ENCODE measurements at regions not wholly inside any gene's neighbourhood (a gene's known extent, or its start where the extent isn't known, plus 50 kb on each side); places are given as distances from the start of the nearest gene placed in this dataset.

GRCh38 chr4:187289371-187289770, 565.7 kb upstream of the FAT1 start:
- Histone ChIP-seq H3K36me3 (ENCODE audit: insufficient read depth in 1 of 2, low read depth in 1 of 2) (no peaks in the 10 kb centered on the region), H3K27me3 (ENCODE audit: insufficient read depth in 3 of 3, low read length in 2 of 3) (no peaks in the 10 kb centered on the region), H3K4me1 (no peaks in the 10 kb centered on the region), H3K27ac (no peak overlapping the region), H3K4me3 (no peak overlapping the region), H3K9me3 (no peaks in the 10 kb centered on the region)
- 39 to 47% (median 44%) methylated on average over 2 of the region's 2 CpGs for WGBS, 3 donors
- intact Hi-C loops (cut with DNase I) = no loop called here
- ATAC-seq (no peak), DNase-seq (no peak)
- no peak for TF ChIP-seq CTCF (IDR thresholded peaks at IDR 0.05)

GRCh38 chr4:187294861-187295260, 571.2 kb upstream of the FAT1 start:
- no peak overlapping the region for H3K4me3 ChIP-seq
- H3K4me1 ChIP-seq = no peaks in the 10 kb centered on the region
- H3K27me3 ChIP-seq (ENCODE audit: insufficient read depth in 3 of 3, low read length in 2 of 3) = no peaks in the 10 kb centered on the region
- intact Hi-C loops (cut with DNase I) = no loop called here
- 36 to 42% (median 40%) methylated on average over 3 of the region's 3 CpGs for WGBS, 3 donors
- H3K27ac ChIP-seq = no peak overlapping the region
- ATAC-seq (no peak), DNase-seq (no peak)
- TF ChIP-seq CTCF (IDR thresholded peaks at IDR 0.05) = no peak
- H3K36me3 ChIP-seq (ENCODE audit: insufficient read depth in 1 of 2, low read depth in 1 of 2) = no peaks in the 10 kb centered on the region
- no peaks in the 10 kb centered on the region for H3K9me3 ChIP-seq

GRCh38 chr4:187301923-187302322, 578.3 kb upstream of the FAT1 start:
- no peak for ATAC-seq
- H3K27ac ChIP-seq = no peak overlapping the region
- H3K4me1 ChIP-seq = no peaks in the 10 kb centered on the region
- 95 to 97% (median 96%) methylated on average over 16 of the region's 16 CpGs for WGBS, 3 donors
- H3K27me3 ChIP-seq (ENCODE audit: insufficient read depth in 3 of 3, low read length in 2 of 3) = no peaks in the 10 kb centered on the region
- no peak for DNase-seq
- H3K4me3 ChIP-seq = no peak overlapping the region
- intact Hi-C loops (cut with DNase I) = no loop called here
- H3K9me3 ChIP-seq = no peaks in the 10 kb centered on the region
- TF ChIP-seq CTCF (IDR thresholded peaks at IDR 0.05) = no peak
- H3K36me3 ChIP-seq (ENCODE audit: insufficient read depth in 1 of 2, low read depth in 1 of 2) = no peaks in the 10 kb centered on the region

GRCh38 chr4:187302457-187303150, 578.9 kb upstream of the FAT1 start:
- Histone ChIP-seq H3K4me3 (no peak overlapping the region), H3K9me3 (no peaks in the 10 kb centered on the region), H3K27ac (no peak overlapping the region), H3K27me3 (ENCODE audit: insufficient read depth in 3 of 3, low read length in 2 of 3) (no peaks in the 10 kb centered on the region), H3K36me3 (ENCODE audit: insufficient read depth in 1 of 2, low read depth in 1 of 2) (no peaks in the 10 kb centered on the region), H3K4me1 (no peaks in the 10 kb centered on the region)
- intact Hi-C loops (cut with DNase I) = no loop called here
- ATAC-seq (no peak), DNase-seq (no peak)
- no peak for TF ChIP-seq CTCF (IDR thresholded peaks at IDR 0.05)
- 20 to 25% (median 22%) methylated on average over 6 of the region's 6 CpGs for WGBS, 3 donors

- H3K27ac ChIP-seq = no peak overlapping the region
- 82 to 86% (median 84%) methylated on average over 9 to 10 of the region's 11 CpGs for WGBS, 3 donors
- no peak for TF ChIP-seq CTCF (IDR thresholded peaks at IDR 0.05)
- no peaks in the 10 kb centered on the region for H3K4me1 ChIP-seq
- ATAC-seq = no peak
- no peaks in the 10 kb centered on the region for H3K36me3 ChIP-seq (ENCODE audit: insufficient read depth in 1 of 2, low read depth in 1 of 2)
- DNase-seq = no peak
- H3K27me3 ChIP-seq (ENCODE audit: insufficient read depth in 3 of 3, low read length in 2 of 3) = no peaks in the 10 kb centered on the region
- H3K9me3 ChIP-seq = no peaks in the 10 kb centered on the region
- no peak overlapping the region for H3K4me3 ChIP-seq
- intact Hi-C loops (cut with DNase I) = no loop called here
Observed at GRCh38 chr4:187304133-187304532, 580.5 kb upstream of the FAT1 start.

Measured in psoas muscle (tissue), 7 donors.